NCI-H2029 treated with DMSO at 0.1 percent for 48 hours (cell line): ENCODE measurements at regions not wholly inside any gene's neighbourhood (a gene's known extent, or its start where the extent isn't known, plus 50 kb on each side); places are given as distances from the start of the nearest gene placed in this dataset.

Experiments used
- DNase-seq: peaks from one replicate; lab custom pipeline; 2025; lab: John Stamatoyannopoulos, UW

DNA sequence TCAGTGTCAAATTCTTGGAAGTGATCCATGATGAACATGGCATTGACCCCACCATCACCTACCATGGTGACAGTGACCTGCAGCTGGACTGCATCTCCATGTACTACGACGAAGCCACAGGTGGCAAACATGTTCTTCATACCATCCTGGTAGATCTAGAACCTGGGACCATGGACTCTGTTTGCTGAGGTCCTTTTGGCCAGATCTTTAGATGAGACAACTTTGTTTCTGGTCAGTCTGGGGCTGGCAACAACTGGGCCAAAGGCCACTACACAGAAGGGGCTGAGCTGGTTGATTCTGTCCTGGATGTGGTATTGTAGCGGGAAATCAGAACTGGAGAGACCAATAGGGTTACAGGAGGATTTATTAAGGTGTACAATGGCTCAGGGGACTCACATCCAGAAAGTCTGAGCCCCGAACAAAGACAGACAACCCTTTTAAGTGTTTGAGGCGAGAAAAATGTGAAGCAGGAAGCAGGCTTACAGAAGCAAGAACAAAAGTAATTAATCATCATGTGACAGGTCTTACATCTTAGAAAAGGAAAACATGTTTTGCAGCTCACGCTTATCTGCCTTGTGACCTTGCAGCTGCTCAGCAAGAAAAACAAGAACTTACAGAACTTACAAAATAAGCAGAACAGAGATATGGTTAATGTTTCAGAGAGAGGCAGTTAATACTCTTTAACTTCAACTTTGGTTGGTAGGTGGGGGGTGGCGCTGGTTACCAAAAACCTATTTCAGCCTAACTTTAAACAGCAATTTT, 58.8 kb upstream of the MOCS1 start:
- DNase-seq = no peak
